ENCODE measurements at regions not wholly inside any gene's neighbourhood (a gene's known extent, or its start where the extent isn't known, plus 50 kb on each side); places are given as distances from the start of the nearest gene placed in this dataset.

GRCh38 chr4:128483041-128483440, 195.4 kb upstream of the PGRMC2 start:
- Histone ChIP-seq H3K4me1 (no peaks in the 10 kb centered on the region), H3K36me3 (ENCODE audit: control insufficient read depth, insufficient read depth, low read length) (no peaks in the 10 kb centered on the region), H3K27me3 (replicated peaks; ENCODE audit: control insufficient read depth, insufficient read depth, low read length) (no peaks in the 10 kb centered on the region), H3K9me3 (no peaks in the 10 kb centered on the region), H3K4me3 (ENCODE audit: low read depth, low read length) (no peak overlapping the region)
- no peak for DNase-seq
- Mint-ChIP-seq H3K9me3 (ENCODE audit: unreplicated experiment) (peaks cover 22% of the 10 kb centered on the region), H3K27me3 (ENCODE audit: insufficient read depth, unreplicated experiment) (no peaks in the 10 kb centered on the region), H3K36me3 (ENCODE audit: insufficient read depth, unreplicated experiment) (no peaks in the 10 kb centered on the region), H3K27ac (ENCODE audit: unreplicated experiment) (no peak overlapping the region), H3K4me3 (ENCODE audit: unreplicated experiment) (no peak overlapping the region), H3K4me1 (ENCODE audit: low read depth, unreplicated experiment) (peaks cover 5% of the 10 kb centered on the region)
- ChIA-PET POLR2A (no interaction called here), CTCF (no interaction called here)
- TF ChIP-seq CTCF (IDR thresholded peaks at IDR 0.05; ENCODE audit: insufficient read depth in 1 of 2, low read depth in 1 of 2, low read length in 1 of 2, severe bottlenecking in 1 of 2, unreplicated experiment in 1 of 2), result no peak
- intact Hi-C loops (cut with micrococcal nuclease; ENCODE audit: unreplicated experiment), result no loop called here
- no TSS peak for BruUV-seq (replicated peaks)

GRCh38 chr4:128481752-128482480, 194.3 kb upstream of the PGRMC2 start:
- Histone ChIP-seq H3K27me3 (replicated peaks; ENCODE audit: control insufficient read depth, insufficient read depth, low read length) (no peaks in the 10 kb centered on the region), H3K36me3 (ENCODE audit: control insufficient read depth, insufficient read depth, low read length) (no peaks in the 10 kb centered on the region), H3K9me3 (no peaks in the 10 kb centered on the region), H3K4me3 (ENCODE audit: low read depth, low read length) (no peak overlapping the region), H3K4me1 (no peaks in the 10 kb centered on the region)
- Mint-ChIP-seq H3K9me3 (ENCODE audit: unreplicated experiment) (peaks cover 22% of the 10 kb centered on the region), H3K27ac (ENCODE audit: unreplicated experiment) (no peak overlapping the region), H3K36me3 (ENCODE audit: insufficient read depth, unreplicated experiment) (no peaks in the 10 kb centered on the region), H3K4me1 (ENCODE audit: low read depth, unreplicated experiment) (peaks cover 5% of the 10 kb centered on the region), H3K4me3 (ENCODE audit: unreplicated experiment) (no peak overlapping the region), H3K27me3 (ENCODE audit: insufficient read depth, unreplicated experiment) (no peaks in the 10 kb centered on the region)
- BruUV-seq (replicated peaks), result no TSS peak
- CTCF ChIA-PET, result no interaction called here
- POLR2A ChIA-PET, result no interaction called here
- TF ChIP-seq CTCF (IDR thresholded peaks at IDR 0.05; ENCODE audit: insufficient read depth in 1 of 2, low read depth in 1 of 2, low read length in 1 of 2, severe bottlenecking in 1 of 2, unreplicated experiment in 1 of 2), result no peak
- intact Hi-C loops (cut with micrococcal nuclease; ENCODE audit: unreplicated experiment), result no loop called here
- DNase-seq, result no peak

- BruUV-seq (replicated peaks), result no TSS peak
- CTCF ChIA-PET, result no interaction called here
- Histone ChIP-seq H3K36me3 (ENCODE audit: control insufficient read depth, insufficient read depth, low read length) (no peaks in the 10 kb centered on the region), H3K9me3 (no peaks in the 10 kb centered on the region), H3K27me3 (replicated peaks; ENCODE audit: control insufficient read depth, insufficient read depth, low read length) (no peaks in the 10 kb centered on the region), H3K4me3 (ENCODE audit: low read depth, low read length) (no peak overlapping the region), H3K4me1 (no peaks in the 10 kb centered on the region)
- H3K9me3 Mint-ChIP-seq (ENCODE audit: unreplicated experiment), result peaks cover 18% of the 10 kb centered on the region
- intact Hi-C loops (cut with micrococcal nuclease; ENCODE audit: unreplicated experiment), result no loop called here
- H3K27ac Mint-ChIP-seq (ENCODE audit: unreplicated experiment), result no peak overlapping the region
- H3K4me3 Mint-ChIP-seq (ENCODE audit: unreplicated experiment), result no peak overlapping the region
- no peak for TF ChIP-seq CTCF (IDR thresholded peaks at IDR 0.05; ENCODE audit: insufficient read depth in 1 of 2, low read depth in 1 of 2, low read length in 1 of 2, severe bottlenecking in 1 of 2, unreplicated experiment in 1 of 2)
- no peaks in the 10 kb centered on the region for H3K36me3 Mint-ChIP-seq (ENCODE audit: insufficient read depth, unreplicated experiment)
- no peak for DNase-seq
- no peaks in the 10 kb centered on the region for H3K27me3 Mint-ChIP-seq (ENCODE audit: insufficient read depth, unreplicated experiment)
- peaks cover 5% of the 10 kb centered on the region for H3K4me1 Mint-ChIP-seq (ENCODE audit: low read depth, unreplicated experiment)
- POLR2A ChIA-PET, result no interaction called here
Observed at GRCh38 chr4:128480945-128481344, 193.3 kb upstream of the PGRMC2 start.

All from Caco-2 (cell line).